ENCODE measurements at regions not wholly inside any gene's neighbourhood (a gene's known extent, or its start where the extent isn't known, plus 50 kb on each side); places are given as distances from the start of the nearest gene placed in this dataset.

DNA sequence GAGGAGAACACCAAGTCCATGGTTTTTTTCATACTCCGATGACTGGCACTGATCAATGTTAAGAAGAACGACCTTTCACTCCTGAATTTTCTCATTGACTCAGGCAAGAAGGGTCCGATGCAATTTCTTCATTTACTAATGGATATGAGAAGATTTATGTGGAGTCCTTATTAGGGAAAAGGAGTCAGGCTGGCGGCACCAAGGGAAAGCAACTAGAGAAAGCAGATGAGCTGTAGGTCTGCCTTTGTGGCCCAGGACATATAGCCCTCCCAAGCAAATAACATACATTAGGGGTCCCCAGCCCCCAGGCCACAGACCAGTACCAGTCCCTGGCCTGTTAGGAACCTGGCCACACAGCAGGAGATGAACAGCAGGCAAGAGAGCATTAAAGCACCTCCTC lies 206.8 kb downstream of the KBTBD8 start:
- DNase-seq (ENCODE audit: extremely low spot score, unreplicated experiment) = no peak
- no peaks in the 10 kb centered on the region for H3K9me3 Mint-ChIP-seq
- H3K4me1 Mint-ChIP-seq (ENCODE audit: unreplicated experiment) = peaks cover 3% of the 10 kb centered on the region
- no peak overlapping the region for H3K27ac Mint-ChIP-seq
- H3K4me3 Mint-ChIP-seq = no peak overlapping the region
- no peaks in the 10 kb centered on the region for H3K36me3 Mint-ChIP-seq
- H3K27me3 Mint-ChIP-seq = no peaks in the 10 kb centered on the region
- TF ChIP-seq, protein P1, sequence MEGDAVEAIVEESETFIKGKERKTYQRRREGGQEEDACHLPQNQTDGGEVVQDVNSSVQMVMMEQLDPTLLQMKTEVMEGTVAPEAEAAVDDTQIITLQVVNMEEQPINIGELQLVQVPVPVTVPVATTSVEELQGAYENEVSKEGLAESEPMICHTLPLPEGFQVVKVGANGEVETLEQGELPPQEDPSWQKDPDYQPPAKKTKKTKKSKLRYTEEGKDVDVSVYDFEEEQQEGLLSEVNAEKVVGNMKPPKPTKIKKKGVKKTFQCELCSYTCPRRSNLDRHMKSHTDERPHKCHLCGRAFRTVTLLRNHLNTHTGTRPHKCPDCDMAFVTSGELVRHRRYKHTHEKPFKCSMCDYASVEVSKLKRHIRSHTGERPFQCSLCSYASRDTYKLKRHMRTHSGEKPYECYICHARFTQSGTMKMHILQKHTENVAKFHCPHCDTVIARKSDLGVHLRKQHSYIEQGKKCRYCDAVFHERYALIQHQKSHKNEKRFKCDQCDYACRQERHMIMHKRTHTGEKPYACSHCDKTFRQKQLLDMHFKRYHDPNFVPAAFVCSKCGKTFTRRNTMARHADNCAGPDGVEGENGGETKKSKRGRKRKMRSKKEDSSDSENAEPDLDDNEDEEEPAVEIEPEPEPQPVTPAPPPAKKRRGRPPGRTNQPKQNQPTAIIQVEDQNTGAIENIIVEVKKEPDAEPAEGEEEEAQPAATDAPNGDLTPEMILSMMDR (conservative IDR thresholded peaks at IDR 0.05) = no peak

GRCh38 chr3:67215690-67216089 lies 217.6 kb downstream of the KBTBD8 start:
- H3K9me3 Mint-ChIP-seq = no peaks in the 10 kb centered on the region
- H3K27ac Mint-ChIP-seq = no peak overlapping the region
- no peak for DNase-seq (ENCODE audit: extremely low spot score, unreplicated experiment)
- peaks cover 11% of the 10 kb centered on the region for H3K4me1 Mint-ChIP-seq (ENCODE audit: unreplicated experiment)
- H3K36me3 Mint-ChIP-seq = no peaks in the 10 kb centered on the region
- H3K4me3 Mint-ChIP-seq = no peak overlapping the region
- TF ChIP-seq, protein P1 (conservative IDR thresholded peaks at IDR 0.05) = no peak
- no peaks in the 10 kb centered on the region for H3K27me3 Mint-ChIP-seq

DNA sequence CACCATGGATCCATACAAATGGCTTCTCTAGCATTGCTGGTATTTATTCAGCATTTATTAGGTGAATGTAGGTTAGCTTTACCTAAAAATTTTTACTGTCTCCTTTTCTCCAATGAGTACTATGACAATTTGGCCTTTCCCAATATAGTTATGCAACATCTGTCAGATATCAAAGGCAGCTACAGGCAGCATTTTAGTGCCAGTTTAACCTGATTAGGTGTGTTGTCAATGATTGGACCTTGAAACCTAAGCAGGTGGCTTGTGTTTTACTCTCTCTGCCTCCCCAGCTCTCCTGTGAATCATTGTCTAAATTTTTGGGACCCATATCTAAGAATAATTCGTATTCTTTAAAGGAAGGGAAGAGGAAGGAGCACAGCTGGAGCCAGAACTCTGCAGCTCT lies 228.9 kb downstream of the KBTBD8 start:
- Mint-ChIP-seq H3K9me3 (no peaks in the 10 kb centered on the region), H3K4me3 (no peak overlapping the region), H3K36me3 (no peaks in the 10 kb centered on the region), H3K27ac (no peak overlapping the region), H3K27me3 (no peaks in the 10 kb centered on the region), H3K4me1 (ENCODE audit: unreplicated experiment) (peaks cover 3% of the 10 kb centered on the region)
- TF ChIP-seq, protein P1 (conservative IDR thresholded peaks at IDR 0.05) = no peak
- DNase-seq (ENCODE audit: extremely low spot score, unreplicated experiment) = no peak

DNA sequence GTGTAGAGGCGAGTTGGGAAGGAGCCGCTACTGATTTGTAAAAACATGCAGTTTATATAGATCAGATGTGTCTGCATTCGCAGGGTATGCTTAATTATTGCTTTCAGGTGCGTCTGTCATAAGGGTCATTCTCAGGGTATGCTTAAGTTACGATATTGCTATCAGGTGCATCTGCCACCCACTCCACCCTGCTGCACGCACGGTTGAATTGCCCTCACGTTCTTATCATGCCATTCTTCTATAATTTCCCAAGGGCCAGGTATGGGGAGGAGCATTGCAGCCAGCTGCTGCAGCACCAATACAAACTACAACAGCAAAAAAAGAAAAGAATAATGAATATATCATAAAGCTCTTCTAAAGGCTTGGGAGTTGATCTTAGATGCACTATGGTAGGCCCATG lies 230.0 kb downstream of the KBTBD8 start:
- H3K27me3 Mint-ChIP-seq = no peaks in the 10 kb centered on the region
- no peaks in the 10 kb centered on the region for H3K9me3 Mint-ChIP-seq

DNA sequence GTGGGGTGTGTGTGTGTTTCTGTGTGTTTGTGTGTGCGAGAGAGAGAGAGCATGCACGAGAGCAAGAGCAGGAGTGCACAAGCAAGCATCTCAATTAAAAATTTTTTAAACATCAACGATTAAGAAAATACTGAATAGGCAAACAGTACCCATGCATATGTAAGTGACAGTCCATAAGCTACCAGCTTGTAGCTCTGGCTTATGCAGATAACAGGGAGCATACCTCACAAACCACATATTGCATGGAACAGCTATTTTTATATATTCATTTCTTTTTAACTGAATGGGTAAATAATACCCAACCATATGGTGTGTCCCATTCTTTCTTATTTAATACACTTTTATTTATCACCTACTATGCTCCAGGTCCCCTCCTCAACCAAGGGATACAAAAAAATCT lies 234.5 kb downstream of the KBTBD8 start:
- DNase-seq (ENCODE audit: extremely low spot score, unreplicated experiment) = no peak
- no peak overlapping the region for H3K4me3 Mint-ChIP-seq

More for the DNA sequence above, 230.0 kb downstream of the KBTBD8 start:
- H3K36me3 Mint-ChIP-seq = no peaks in the 10 kb centered on the region
- peaks cover 3% of the 10 kb centered on the region for H3K4me1 Mint-ChIP-seq (ENCODE audit: unreplicated experiment)
- no peak overlapping the region for H3K4me3 Mint-ChIP-seq
- H3K27ac Mint-ChIP-seq = no peak overlapping the region
- TF ChIP-seq, protein P1 (conservative IDR thresholded peaks at IDR 0.05) = no peak
- DNase-seq (ENCODE audit: extremely low spot score, unreplicated experiment) = no peak

More for the DNA sequence above, 234.5 kb downstream of the KBTBD8 start:
- Mint-ChIP-seq H3K4me1 (ENCODE audit: unreplicated experiment) (peaks cover 10% of the 10 kb centered on the region), H3K27me3 (no peaks in the 10 kb centered on the region), H3K9me3 (no peaks in the 10 kb centered on the region), H3K27ac (no peak overlapping the region), H3K36me3 (no peaks in the 10 kb centered on the region)
- TF ChIP-seq, protein P1 (conservative IDR thresholded peaks at IDR 0.05) = no peak

All from type B pancreatic cell (in vitro differentiated cells).